Choroid plexus epithelial cell (primary cell): ENCODE measurements at regions not wholly inside any gene's neighbourhood (a gene's known extent, or its start where the extent isn't known, plus 50 kb on each side); places are given as distances from the start of the nearest gene placed in this dataset.
"Not testable (repeated sequence)": the region's sequence is repeated elsewhere in the genome, so short reads cannot be mapped to it uniquely, and the experiment has no call there.

Experiments used
- DNase-seq: peaks from one replicate; pipeline ENCODE4 v3.0.0-alpha.2; 2010; ENCODE audit warnings: low read depth
- H3K4me3 ChIP-seq: 2 replicates; pipeline ENCODE4 v1.5.1; 2011; ENCODE audit warnings: low read depth, mild to moderate bottlenecking, control low read depth, low read length, moderate library complexity
- CTCF ChIP-seq: conservative IDR thresholded peaks from 2 replicates; pipeline ENCODE4 v1.5.1; 2011; ENCODE audit warnings: low read depth, mild to moderate bottlenecking, control low read depth, inconsistent platforms, low read length, moderate library complexity

- DNase-seq: no peak
- TF ChIP-seq CTCF: no peak
- H3K4me3 ChIP-seq: no peak overlapping the region
Observed at GRCh38 chr15:79736435-79737000, 160.3 kb downstream of the MTHFS start.

- no peak for TF ChIP-seq CTCF
- H3K4me3 ChIP-seq: no peak overlapping the region
- no peak for DNase-seq
Observed at GRCh38 chr15:79738143-79738542, 158.7 kb downstream of the MTHFS start.

GRCh38 chr15:79740561-79740960, 156.3 kb downstream of the MTHFS start:
- no peak for TF ChIP-seq CTCF
- DNase-seq: no peak
- no peak overlapping the region for H3K4me3 ChIP-seq

GRCh38 chr15:79743032-79743431, 153.8 kb downstream of the MTHFS start:
- DNase-seq: no peak
- H3K4me3 ChIP-seq: no peak overlapping the region
- no peak for TF ChIP-seq CTCF

GRCh38 chr15:79744485-79744884, 152.3 kb downstream of the MTHFS start:
- DNase-seq: peak; percentile 14
- H3K4me3 ChIP-seq: not testable (repeated sequence)

- H3K4me3 ChIP-seq: no peak overlapping the region
- TF ChIP-seq CTCF: no peak
- DNase-seq: no peak
Observed at GRCh38 chr15:79756365-79756764, 140.4 kb downstream of the MTHFS start.

- no peak for DNase-seq
- no peak for TF ChIP-seq CTCF
- no peak overlapping the region for H3K4me3 ChIP-seq
Observed at GRCh38 chr15:79765081-79765480, 131.7 kb downstream of the MTHFS start.
